Gastrocnemius medialis (tissue), 4 donors: ENCODE measurements at regions not wholly inside any gene's neighbourhood (a gene's known extent, or its start where the extent isn't known, plus 50 kb on each side); places are given as distances from the start of the nearest gene placed in this dataset.

Experiments used
- ATAC-seq, 2 donors: fragments of 150-250 bp; one replicate each; pipeline ENCODE4 v1.9.1; 2016
- DNase-seq, 2 donors: peaks; one replicate each; pipeline ENCODE4 v3.0.0-alpha.2; 2019
- H3K27ac ChIP-seq, 4 donors: fragments of 200-600 bp; sonication (generic); 1 replicate in 1 of 4; 2 replicates in 3 of 4; pipeline ENCODE4 v1.5.1; 2016 to 2018; ENCODE audit warnings: mild to moderate bottlenecking in 2 of 4, moderate library complexity in 1 of 4
- H3K27me3 ChIP-seq, 3 donors: fragments of 200-600 bp; sonication (generic) in 2 of 3; 1 replicate in 1 of 3; 2 replicates in 2 of 3; pipeline versions ENCODE4 v1.5.1 to v1.6.0; 2016 to 2019; ENCODE audit warnings: mild to moderate bottlenecking in 1 of 3, moderate library complexity in 1 of 3
- H3K36me3 ChIP-seq, 2 donors: fragments of 200-600 bp; sonication (generic) in 1 of 2; one replicate each; pipeline ENCODE4 v1.5.1; 2017 to 2018
- H3K4me1 ChIP-seq, 2 donors: fragments of 200-600 bp; sonication (generic) in 1 of 2; one replicate each; pipeline ENCODE4 v1.5.1; 2016 to 2017; ENCODE audit warnings: mild to moderate bottlenecking in 2 of 2
- H3K4me3 ChIP-seq, 4 donors: fragments of 200-600 bp; sonication (generic) in 3 of 4; 1 replicate in 1 of 4; 2 replicates in 3 of 4; pipeline ENCODE4 v1.5.1; 2016 to 2019; ENCODE audit warnings: mild to moderate bottlenecking in 2 of 4
- H3K9me3 ChIP-seq, 3 donors: fragments of 200-600 bp; sonication (generic) in 2 of 3; 1 replicate in 1 of 3; 2 replicates in 2 of 3; pipeline ENCODE4 v1.5.1; 2016 to 2019
- CTCF ChIP-seq, 5 experiments: fragments of 450-650 bp in 3 of 5; fragments of 200-600 bp in 2 of 5; sonication (generic) in 2 of 5; IDR thresholded peaks in 4 of 5; conservative IDR thresholded peaks in 1 of 5; 1 replicate in 4 of 5; 2 replicates in 1 of 5; pipeline ENCODE4 v1.5.1; 2016 to 2019; ENCODE audit warnings: antibody characterized with exemption in 5 of 5, mild to moderate bottlenecking in 3 of 5, moderate library complexity in 3 of 5
- POLR2A ChIP-seq, 2 donors: fragments of 450-650 bp; IDR thresholded peaks; one replicate each; pipeline ENCODE4 v1.6.1; 2017; ENCODE audit warnings: antibody characterized with exemption in 2 of 2, mild to moderate bottlenecking in 2 of 2, moderate library complexity in 2 of 2
- in situ Hi-C, 4 donors: fragments of 200-750 bp; cut with MboI; loops; one replicate each; pipeline versions ENCODE4 v1.15.0 to v1.8.0; 2017; ENCODE audit warnings: low sequenced_read_pairs in 4 of 4
- intact Hi-C: fragments of 100-400 bp; cut with DNase I; formaldehyde crosslinking; loops from one replicate; pipeline ENCODE4 v1.15.1; 2023; ENCODE audit warnings: low total_unique reads

DNA sequence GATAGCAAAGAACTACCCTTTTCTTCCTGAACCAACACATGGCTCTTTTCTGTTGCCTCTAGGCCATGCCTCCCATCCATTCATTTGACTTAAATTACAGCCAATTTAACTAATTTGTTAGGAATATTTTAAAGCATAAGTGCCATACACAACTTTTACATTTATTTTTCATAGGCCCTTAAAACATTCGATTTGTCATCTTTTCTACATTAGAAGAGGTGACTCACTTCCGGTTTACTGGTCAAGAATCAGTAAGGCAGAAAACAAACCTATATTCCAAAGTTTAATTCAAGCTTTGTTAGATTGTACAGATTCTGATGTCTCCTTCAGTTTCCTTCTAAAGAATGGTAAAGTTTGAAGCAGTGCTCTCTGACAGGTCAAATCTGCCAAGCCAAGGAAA, 344.3 kb downstream of the SAMD5 start:
- no peak for ATAC-seq
- no peak for DNase-seq
- in situ Hi-C loops: no loop called here
- H3K4me3 ChIP-seq: no peak overlapping the region
- no peaks in the 10 kb centered on the region for H3K36me3 ChIP-seq
- H3K4me1 ChIP-seq: no peaks in the 10 kb centered on the region
- intact Hi-C loops: no loop called here
- no peaks in the 10 kb centered on the region for H3K27me3 ChIP-seq
- TF ChIP-seq CTCF (IDR thresholded peaks at IDR 0.05 in 4 of 5, conservative IDR thresholded peaks at IDR 0.05 in 1 of 5) (no peak), POLR2A (IDR thresholded peaks at IDR 0.05) (no peak)
- no peaks in the 10 kb centered on the region for H3K9me3 ChIP-seq
- no peak overlapping the region for H3K27ac ChIP-seq

- intact Hi-C loops: no loop called here
- Histone ChIP-seq H3K9me3 (no peaks in the 10 kb centered on the region), H3K36me3 (no peaks in the 10 kb centered on the region), H3K27me3 (no peaks in the 10 kb centered on the region), H3K4me3 (no peak overlapping the region), H3K27ac (no peak overlapping the region), H3K4me1 (no peaks in the 10 kb centered on the region)
- DNase-seq (no peak), ATAC-seq (no peak)
- no peak for TF ChIP-seq POLR2A (IDR thresholded peaks at IDR 0.05)
- no peak for TF ChIP-seq CTCF (IDR thresholded peaks at IDR 0.05 in 4 of 5, conservative IDR thresholded peaks at IDR 0.05 in 1 of 5)
- in situ Hi-C loops: no loop called here
Measured at GRCh38 chr6:147853574-147853973, 345.1 kb downstream of the SAMD5 start.

DNA sequence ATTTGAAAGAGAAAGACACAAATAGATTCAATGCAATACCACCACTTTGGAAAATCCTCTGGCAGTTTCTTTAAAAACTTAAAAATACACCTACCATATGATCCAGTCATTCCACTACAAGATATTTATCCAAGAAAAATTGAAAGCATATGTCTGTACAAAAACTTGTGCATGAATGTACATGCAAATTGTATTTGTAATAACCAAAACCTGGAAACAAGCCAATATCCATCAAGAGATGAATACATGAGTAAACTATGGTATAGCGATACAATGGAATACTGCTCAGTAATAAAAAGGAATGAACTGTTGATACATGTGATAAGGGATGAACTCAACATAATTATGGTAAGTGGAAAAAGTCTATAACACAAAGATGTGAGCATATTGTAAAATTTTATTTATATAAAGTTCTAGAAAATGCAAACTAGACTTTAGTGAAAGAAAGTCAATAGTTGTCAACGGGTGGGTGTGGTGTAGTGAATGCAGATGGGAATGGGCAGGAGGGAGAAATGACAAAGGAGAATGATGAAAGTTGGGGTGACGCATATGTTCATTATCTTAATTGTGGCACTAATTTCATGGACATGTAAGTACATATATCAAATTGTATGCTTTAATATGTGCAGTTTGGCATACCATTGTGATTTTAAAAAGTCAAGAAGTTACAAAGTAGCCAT, 347.5 kb downstream of the SAMD5 start:
- DNase-seq (no peak), ATAC-seq (no peak)
- Histone ChIP-seq H3K36me3 (no peaks in the 10 kb centered on the region), H3K4me3 (no peak overlapping the region), H3K9me3 (no peaks in the 10 kb centered on the region), H3K27me3 (no peaks in the 10 kb centered on the region), H3K4me1 (no peaks in the 10 kb centered on the region), H3K27ac (no peak overlapping the region)
- TF ChIP-seq CTCF (IDR thresholded peaks at IDR 0.05 in 4 of 5, conservative IDR thresholded peaks at IDR 0.05 in 1 of 5) (no peak), POLR2A (IDR thresholded peaks at IDR 0.05) (no peak)
- intact Hi-C loops (no loop called here), in situ Hi-C loops (no loop called here)

GRCh38 chr6:147856687-147857086, 348.2 kb downstream of the SAMD5 start:
- Histone ChIP-seq H3K9me3 (no peaks in the 10 kb centered on the region), H3K36me3 (no peaks in the 10 kb centered on the region), H3K27me3 (no peaks in the 10 kb centered on the region), H3K4me3 (no peak overlapping the region), H3K27ac (no peak overlapping the region), H3K4me1 (no peaks in the 10 kb centered on the region)
- in situ Hi-C loops: no loop called here
- intact Hi-C loops: no loop called here
- ATAC-seq (no peak), DNase-seq (no peak)
- TF ChIP-seq CTCF (IDR thresholded peaks at IDR 0.05 in 4 of 5, conservative IDR thresholded peaks at IDR 0.05 in 1 of 5) (no peak), POLR2A (IDR thresholded peaks at IDR 0.05) (no peak)

DNA sequence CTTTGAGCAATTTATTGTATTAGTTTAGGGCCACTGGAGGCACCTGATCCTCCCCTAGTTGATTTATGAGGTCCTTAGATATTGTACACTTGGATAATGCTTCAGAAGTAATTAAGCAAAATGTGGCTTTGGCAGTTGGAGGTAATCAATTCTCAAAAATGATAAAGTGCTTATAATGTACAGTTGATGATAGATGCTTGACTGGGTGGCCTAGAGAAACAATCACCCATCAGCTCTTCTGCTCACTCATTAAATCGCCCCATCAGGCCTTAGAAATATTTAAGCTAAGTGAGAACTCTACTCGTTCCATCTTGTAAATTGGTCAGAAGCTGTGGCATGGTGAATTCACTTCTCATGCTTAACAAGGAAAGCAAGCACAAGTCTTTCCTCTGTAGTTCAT, 349.9 kb downstream of the SAMD5 start:
- no peak for ATAC-seq
- H3K27ac ChIP-seq: no peak overlapping the region
- TF ChIP-seq POLR2A (IDR thresholded peaks at IDR 0.05): no peak
- TF ChIP-seq CTCF (IDR thresholded peaks at IDR 0.05 in 4 of 5, conservative IDR thresholded peaks at IDR 0.05 in 1 of 5): no peak
- no peak for DNase-seq
- H3K36me3 ChIP-seq: no peaks in the 10 kb centered on the region
- H3K9me3 ChIP-seq: no peaks in the 10 kb centered on the region
- H3K4me3 ChIP-seq: no peak overlapping the region
- H3K27me3 ChIP-seq: no peaks in the 10 kb centered on the region
- no peaks in the 10 kb centered on the region for H3K4me1 ChIP-seq
- in situ Hi-C loops (no loop called here), intact Hi-C loops (no loop called here)
